HepG2 (cell line): ENCODE measurements at regions not wholly inside any gene's neighbourhood (a gene's known extent, or its start where the extent isn't known, plus 50 kb on each side); places are given as distances from the start of the nearest gene placed in this dataset.

Experiments
- ATAC-seq: fragments of 200-7000 bp; cut with Tn5 transposase; 3 replicates; pipeline ENCODE4 v1.9.1; 2020; ENCODE audit warnings: mild to moderate bottlenecking, moderate library complexity
- BruUV-seq: library from RNA; stranded (reverse); fragments of 400-500 nt; replicated peaks from 2 replicates; lab custom pipeline; 2021; lab: Mats Ljungman, UMichigan
- CTCF ChIA-PET: fragments of 300-600 bp; formaldehyde crosslinking; extraction: SDS; loops from one replicate; lab custom pipeline; 2021; ENCODE audit warnings: low total read pairs, inconsistent platforms, low intra/inter-chr PET ratio; lab: Yijun Ruan, JAX
- POLR2A ChIA-PET: fragments of 350-600 bp; sonication (Branson Sonifier 250); formaldehyde crosslinking; loops from one replicate; lab custom pipeline; 2020; ENCODE audit warnings: antibody characterized with exemption, inconsistent platforms; lab: Yijun Ruan, JAX
- DNase-seq: peaks from one replicate; pipeline ENCODE4 v3.0.0-alpha.2; 2015; ENCODE audit warnings: low spot score
- FAIRE-seq: peaks from 3 replicates; lab custom pipeline; 2011; peaks lifted over from hg19 to GRCh38; lab: Jason Lieb, UNC
- H2AFZ ChIP-seq: one replicate; pipeline ENCODE4 v1.6.1; 2011; ENCODE audit warnings: low read length, inconsistent platforms
- H3K27ac ChIP-seq: fragments of 300-600 bp; 3 replicates; pipeline ENCODE4 v1.8.0; 2011; ENCODE audit warnings: mixed run types, mild to moderate bottlenecking, mixed read lengths, low read length, inconsistent platforms; ENCODE audit not compliant: insufficient read depth; ENCODE audit errors: extremely low read length
- H3K27me3 ChIP-seq, 2 experiments: fragments of 200-600 bp in 1 of 2; 2 replicates in 1 of 2; 3 replicates in 1 of 2; pipeline versions ENCODE4 v1.6.0 to v1.8.0; 2011; ENCODE audit warnings: low read length in 2 of 2, mild to moderate bottlenecking in 2 of 2, moderate library complexity in 2 of 2, inconsistent platforms in 1 of 2; ENCODE audit not compliant: insufficient read depth in 2 of 2, control insufficient read depth in 1 of 2
- H3K36me3 ChIP-seq, 2 experiments: fragments of 200-600 bp in 1 of 2; replicated peaks in 1 of 2; 2 replicates in 1 of 2; 3 replicates in 1 of 2; pipeline versions ENCODE4 v1.5.1 to v1.8.0; 2011; ENCODE audit warnings: low read length in 2 of 2, inconsistent platforms in 1 of 2; ENCODE audit not compliant: insufficient read depth in 2 of 2, control insufficient read depth in 1 of 2
- H3K4me1 ChIP-seq: 2 replicates; pipeline ENCODE4 v1.5.1; 2012; ENCODE audit warnings: low read length, inconsistent platforms; ENCODE audit not compliant: insufficient read depth
- H3K4me2 ChIP-seq: 2 replicates; pipeline ENCODE4 v1.6.0; 2011; ENCODE audit warnings: low read depth, low read length, inconsistent platforms
- H3K4me3 ChIP-seq, 3 experiments: fragments of 200-600 bp in 1 of 3; sonication (generic), shearing (Covaris generic) in 1 of 3; replicated peaks in 1 of 3; 2 replicates each; pipeline ENCODE4 v1.5.1; 2011 to 2016; ENCODE audit warnings: low read length in 3 of 3, inconsistent platforms in 2 of 3, low read depth in 2 of 3, mild to moderate bottlenecking in 2 of 3, control low read depth in 1 of 3, mixed read lengths in 1 of 3; ENCODE audit not compliant: insufficient read depth in 1 of 3
- H3K79me2 ChIP-seq: one replicate; pipeline ENCODE4 v1.6.1; 2011; ENCODE audit warnings: low read length, inconsistent platforms; ENCODE audit not compliant: insufficient read depth
- H3K9ac ChIP-seq: 2 replicates; pipeline ENCODE4 v1.6.0; 2011; ENCODE audit warnings: mild to moderate bottlenecking, low read depth, low read length, inconsistent platforms; ENCODE audit not compliant: insufficient read depth
- H3K9me3 ChIP-seq: 2 replicates; pipeline ENCODE4 v1.5.1; 2012; ENCODE audit warnings: mild to moderate bottlenecking, low read length
- H4K20me1 ChIP-seq: 2 replicates; pipeline ENCODE4 v1.6.0; 2011; ENCODE audit warnings: inconsistent platforms, mild to moderate bottlenecking, low read length, moderate library complexity; ENCODE audit not compliant: insufficient read depth
- FIP1L1 ChIP-seq: fragments of 200-400 bp; formaldehyde crosslinking; IDR thresholded peaks from 2 replicates; pipeline ENCODE4 v1.6.1; 2018; ENCODE audit warnings: low read depth, mild to moderate bottlenecking, low read length, moderate library complexity, borderline replicate concordance; ENCODE audit not compliant: insufficient read depth
- HOXA3 ChIP-seq: sonication (generic); formaldehyde crosslinking; IDR thresholded peaks from 2 replicates; pipeline ENCODE4 v1.5.0; 2020; ENCODE audit warnings: missing genetic modification reagents
- MLLT10 ChIP-seq: sonication (generic); formaldehyde crosslinking; IDR thresholded peaks from 2 replicates; pipeline ENCODE4 v1.4.0; 2020; ENCODE audit warnings: missing genetic modification reagents
- TBL1XR1 ChIP-seq: fragments of 150-350 bp; IDR thresholded peaks from 2 replicates; pipeline ENCODE4 v1.6.1; 2014; ENCODE audit warnings: borderline replicate concordance, low read length; ENCODE audit not compliant: partially characterized antibody
- ZNF317 ChIP-seq: sonication (generic); formaldehyde crosslinking; IDR thresholded peaks from 2 replicates; pipeline ENCODE4 v1.5.0; 2020; ENCODE audit warnings: mild to moderate bottlenecking, missing genetic modification reagents
- ZNF563 ChIP-seq: sonication (generic); formaldehyde crosslinking; IDR thresholded peaks from 2 replicates; pipeline ENCODE4 v1.8.0; 2022; ENCODE audit warnings: mild to moderate bottlenecking, moderate library complexity, missing genetic modification reagents
- ZNF75D ChIP-seq: sonication (generic); formaldehyde crosslinking; IDR thresholded peaks from 2 replicates; pipeline ENCODE4 v1.8.1; 2023; ENCODE audit warnings: missing genetic modification reagents, mild to moderate bottlenecking, borderline replicate concordance
- WGBS: methylation state at CpG from one replicate; pipeline ENCODE4 v1.1.6; 2017; ENCODE audit warnings: low lambda C conversion rate; 5-methylcytosine and 5-hydroxymethylcytosine counted together
- in situ Hi-C: cut with HindIII; loops from 2 replicates; pipeline ENCODE4 v1.10.0; 2017; ENCODE audit warnings: low pct_unique_long_range_greater_than_20kb; ENCODE audit not compliant: extremely low pct_ligation_motif_present
- intact Hi-C: fragments of 100-400 bp; cut with micrococcal nuclease; formaldehyde crosslinking; loops from one replicate; pipeline ENCODE4 v1.10.0; 2022; ENCODE audit not compliant: unreplicated experiment
- TF ChIP-seq, protein P1 (sequence below): sonication (generic); formaldehyde crosslinking; IDR thresholded peaks from 2 replicates; pipeline ENCODE4 v1.5.1; 2020; ENCODE audit warnings: mild to moderate bottlenecking, missing genetic modification reagents, moderate library complexity
- TF ChIP-seq, protein P2 (sequence below): sonication (generic); formaldehyde crosslinking; IDR thresholded peaks from 2 replicates; pipeline ENCODE4 v1.5.0; 2020; ENCODE audit warnings: mild to moderate bottlenecking, missing genetic modification reagents
- TF ChIP-seq, protein P3 (sequence below), 2 experiments: sonication (generic) in 1 of 2; formaldehyde crosslinking in 1 of 2; IDR thresholded peaks; 2 replicates each; pipeline versions ENCODE4 v1.4.0 to v1.6.1; 2016 to 2020; ENCODE audit warnings: borderline replicate concordance in 1 of 2, low read depth in 1 of 2, mild to moderate bottlenecking in 1 of 2, missing genetic modification reagents in 1 of 2

DNA sequence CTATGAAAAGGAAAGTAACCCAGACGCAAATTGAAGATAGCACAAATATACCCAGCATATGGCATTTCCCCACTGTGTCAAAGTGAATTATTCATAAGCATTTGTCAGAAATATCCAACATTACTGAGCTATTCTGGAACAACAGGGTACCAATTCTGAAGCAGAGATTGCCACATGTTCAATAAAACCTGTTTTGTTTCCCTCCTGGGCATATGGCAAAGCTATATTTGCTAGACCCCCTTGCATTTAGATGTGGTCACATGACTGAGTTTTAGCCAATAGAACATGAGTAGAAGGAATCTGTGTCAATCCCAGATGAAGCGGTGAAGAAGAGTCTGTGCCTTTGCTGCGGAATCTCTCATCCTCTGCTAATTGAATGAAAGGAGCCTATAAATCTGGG lies 296.4 kb upstream of the DLGAP1 start (continued):
- TF ChIP-seq ZNF317 (CRISPR knock-in tag), result no peak
- no peak for TF ChIP-seq HOXA3 (CRISPR knock-in tag)

DNA sequence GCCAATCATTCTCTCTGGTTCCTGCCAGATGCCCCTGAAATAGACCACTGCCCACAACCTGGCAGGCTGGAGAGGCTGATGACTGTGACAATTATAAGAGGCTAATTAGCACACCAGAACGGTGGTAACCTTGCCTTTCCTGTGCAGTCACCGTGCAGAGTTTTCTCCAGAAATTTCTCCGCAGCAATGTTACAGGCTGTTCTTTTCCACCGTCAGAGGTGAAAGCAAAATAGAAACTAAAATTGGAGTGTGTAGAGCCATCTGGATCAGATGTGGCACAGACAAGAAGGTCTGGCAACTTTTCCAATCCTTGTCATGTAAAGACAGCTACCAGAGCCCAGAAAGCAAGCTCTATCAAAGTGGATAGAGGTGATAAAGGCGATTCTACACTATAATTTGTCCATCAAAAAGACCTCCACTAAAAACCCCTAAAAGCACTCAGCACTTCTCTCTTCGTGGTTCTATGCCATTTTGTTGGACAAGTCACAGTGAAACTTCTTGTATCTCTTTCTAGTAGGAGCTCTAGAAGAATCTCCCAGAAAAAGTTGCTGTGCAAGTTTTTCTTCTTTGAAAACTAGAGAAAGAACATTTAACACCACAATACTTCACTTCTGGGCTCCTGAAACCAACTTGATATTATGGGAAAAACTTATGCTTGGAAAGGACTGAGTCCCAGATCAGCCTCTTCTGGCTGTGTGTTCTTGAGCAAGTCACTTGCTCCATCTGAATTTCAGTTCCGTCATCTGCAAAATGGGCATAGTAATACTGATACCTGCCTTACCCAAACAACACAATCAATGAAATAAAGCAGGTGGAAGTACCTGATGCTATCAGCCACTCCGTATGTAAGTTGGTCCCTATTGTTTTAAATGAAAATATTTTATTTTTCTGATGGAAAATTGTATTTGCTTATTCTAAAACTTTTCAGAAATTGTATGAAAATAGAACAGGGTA lies 295.6 kb upstream of the DLGAP1 start:
- no TSS peak for BruUV-seq
- DNase-seq, result no peak
- Histone ChIP-seq H3K9me3 (peaks cover 24% of the 10 kb centered on the region), H3K9ac (no peak overlapping the region), H4K20me1 (no peaks in the 10 kb centered on the region), H2AFZ (no peak overlapping the region), H3K79me2 (no peaks in the 10 kb centered on the region), H3K27me3 (no peaks in the 10 kb centered on the region), H3K4me1 (no peaks in the 10 kb centered on the region), H3K27ac (no peak overlapping the region), H3K4me2 (no peak overlapping the region), H3K36me3 (no peaks in the 10 kb centered on the region), H3K4me3 (no peak overlapping the region)
- intact Hi-C loops, result no loop called here
- ChIA-PET CTCF (no interaction called here), POLR2A (no interaction called here)
- no peak for FAIRE-seq
- 22% methylated on average over 8 of the region's 8 CpGs for WGBS
- in situ Hi-C loops, result no loop called here
- ATAC-seq, result no peak
- TF ChIP-seq ZNF75D (CRISPR knock-in tag), result no peak
- TF ChIP-seq, protein P1, sequence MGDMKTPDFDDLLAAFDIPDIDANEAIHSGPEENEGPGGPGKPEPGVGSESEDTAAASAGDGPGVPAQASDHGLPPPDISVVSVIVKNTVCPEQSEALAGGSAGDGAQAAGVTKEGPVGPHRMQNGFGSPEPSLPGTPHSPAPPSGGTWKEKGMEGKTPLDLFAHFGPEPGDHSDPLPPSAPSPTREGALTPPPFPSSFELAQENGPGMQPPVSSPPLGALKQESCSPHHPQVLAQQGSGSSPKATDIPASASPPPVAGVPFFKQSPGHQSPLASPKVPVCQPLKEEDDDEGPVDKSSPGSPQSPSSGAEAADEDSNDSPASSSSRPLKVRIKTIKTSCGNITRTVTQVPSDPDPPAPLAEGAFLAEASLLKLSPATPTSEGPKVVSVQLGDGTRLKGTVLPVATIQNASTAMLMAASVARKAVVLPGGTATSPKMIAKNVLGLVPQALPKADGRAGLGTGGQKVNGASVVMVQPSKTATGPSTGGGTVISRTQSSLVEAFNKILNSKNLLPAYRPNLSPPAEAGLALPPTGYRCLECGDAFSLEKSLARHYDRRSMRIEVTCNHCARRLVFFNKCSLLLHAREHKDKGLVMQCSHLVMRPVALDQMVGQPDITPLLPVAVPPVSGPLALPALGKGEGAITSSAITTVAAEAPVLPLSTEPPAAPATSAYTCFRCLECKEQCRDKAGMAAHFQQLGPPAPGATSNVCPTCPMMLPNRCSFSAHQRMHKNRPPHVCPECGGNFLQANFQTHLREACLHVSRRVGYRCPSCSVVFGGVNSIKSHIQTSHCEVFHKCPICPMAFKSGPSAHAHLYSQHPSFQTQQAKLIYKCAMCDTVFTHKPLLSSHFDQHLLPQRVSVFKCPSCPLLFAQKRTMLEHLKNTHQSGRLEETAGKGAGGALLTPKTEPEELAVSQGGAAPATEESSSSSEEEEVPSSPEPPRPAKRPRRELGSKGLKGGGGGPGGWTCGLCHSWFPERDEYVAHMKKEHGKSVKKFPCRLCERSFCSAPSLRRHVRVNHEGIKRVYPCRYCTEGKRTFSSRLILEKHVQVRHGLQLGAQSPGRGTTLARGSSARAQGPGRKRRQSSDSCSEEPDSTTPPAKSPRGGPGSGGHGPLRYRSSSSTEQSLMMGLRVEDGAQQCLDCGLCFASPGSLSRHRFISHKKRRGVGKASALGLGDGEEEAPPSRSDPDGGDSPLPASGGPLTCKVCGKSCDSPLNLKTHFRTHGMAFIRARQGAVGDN (CRISPR knock-in tag), result no peak
- no peak for TF ChIP-seq FIP1L1
- TF ChIP-seq, protein P2, sequence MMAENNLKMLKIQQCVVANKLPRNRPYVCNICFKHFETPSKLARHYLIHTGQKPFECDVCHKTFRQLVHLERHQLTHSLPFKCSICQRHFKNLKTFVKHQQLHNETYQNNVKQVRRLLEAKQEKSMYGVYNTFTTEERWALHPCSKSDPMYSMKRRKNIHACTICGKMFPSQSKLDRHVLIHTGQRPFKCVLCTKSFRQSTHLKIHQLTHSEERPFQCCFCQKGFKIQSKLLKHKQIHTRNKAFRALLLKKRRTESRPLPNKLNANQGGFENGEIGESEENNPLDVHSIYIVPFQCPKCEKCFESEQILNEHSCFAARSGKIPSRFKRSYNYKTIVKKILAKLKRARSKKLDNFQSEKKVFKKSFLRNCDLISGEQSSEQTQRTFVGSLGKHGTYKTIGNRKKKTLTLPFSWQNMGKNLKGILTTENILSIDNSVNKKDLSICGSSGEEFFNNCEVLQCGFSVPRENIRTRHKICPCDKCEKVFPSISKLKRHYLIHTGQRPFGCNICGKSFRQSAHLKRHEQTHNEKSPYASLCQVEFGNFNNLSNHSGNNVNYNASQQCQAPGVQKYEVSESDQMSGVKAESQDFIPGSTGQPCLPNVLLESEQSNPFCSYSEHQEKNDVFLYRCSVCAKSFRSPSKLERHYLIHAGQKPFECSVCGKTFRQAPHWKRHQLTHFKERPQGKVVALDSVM, result no peak
- TF ChIP-seq ZNF563, result no peak
- TF ChIP-seq TBL1XR1, result no peak
- TF ChIP-seq MLLT10, result no peak
- TF ChIP-seq, protein P3, sequence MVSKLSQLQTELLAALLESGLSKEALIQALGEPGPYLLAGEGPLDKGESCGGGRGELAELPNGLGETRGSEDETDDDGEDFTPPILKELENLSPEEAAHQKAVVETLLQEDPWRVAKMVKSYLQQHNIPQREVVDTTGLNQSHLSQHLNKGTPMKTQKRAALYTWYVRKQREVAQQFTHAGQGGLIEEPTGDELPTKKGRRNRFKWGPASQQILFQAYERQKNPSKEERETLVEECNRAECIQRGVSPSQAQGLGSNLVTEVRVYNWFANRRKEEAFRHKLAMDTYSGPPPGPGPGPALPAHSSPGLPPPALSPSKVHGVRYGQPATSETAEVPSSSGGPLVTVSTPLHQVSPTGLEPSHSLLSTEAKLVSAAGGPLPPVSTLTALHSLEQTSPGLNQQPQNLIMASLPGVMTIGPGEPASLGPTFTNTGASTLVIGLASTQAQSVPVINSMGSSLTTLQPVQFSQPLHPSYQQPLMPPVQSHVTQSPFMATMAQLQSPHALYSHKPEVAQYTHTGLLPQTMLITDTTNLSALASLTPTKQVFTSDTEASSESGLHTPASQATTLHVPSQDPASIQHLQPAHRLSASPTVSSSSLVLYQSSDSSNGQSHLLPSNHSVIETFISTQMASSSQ (IDR thresholded peaks at IDR 0.05; ENCODE audit: low read depth), result no peak
- TF ChIP-seq, protein P3 (CRISPR knock-in tag; IDR thresholded peaks at IDR 0.05; ENCODE audit: borderline replicate concordance), result no peak
